HG02623 (cell line): ENCODE measurements at regions not wholly inside any gene's neighbourhood (a gene's known extent, or its start where the extent isn't known, plus 50 kb on each side); places are given as distances from the start of the nearest gene placed in this dataset.

ENCODE experiments used
- ATAC-seq: cut with Tn5 transposase; IDR thresholded peaks from one replicate; pipeline ENCODE4 v1.9.1; 2021; ENCODE audit warnings: moderate library complexity; ENCODE audit not compliant: unreplicated experiment

- ATAC-seq: no peak
Measured at GRCh38 chr15:70407955-70408354, 310.2 kb upstream of the TLE3 start.

GRCh38 chr15:70407336-70407670 lies 309.6 kb upstream of the TLE3 start:
- no peak for ATAC-seq

GRCh38 chr15:70406617-70407335 lies 309.1 kb upstream of the TLE3 start:
- no peak for ATAC-seq

GRCh38 chr15:70401709-70402108 lies 304.0 kb upstream of the TLE3 start:
- no peak for ATAC-seq

GRCh38 chr15:70400766-70401541 lies 303.2 kb upstream of the TLE3 start:
- no peak for ATAC-seq

- ATAC-seq: no peak
Measured at GRCh38 chr15:70399204-70399603, 301.5 kb upstream of the TLE3 start.

- no peak for ATAC-seq
Measured at GRCh38 chr15:70398694-70399093, 301.0 kb upstream of the TLE3 start.

GRCh38 chr15:70396807-70397206 lies 299.1 kb upstream of the TLE3 start:
- no peak for ATAC-seq

GRCh38 chr15:70395164-70395563 lies 297.4 kb upstream of the TLE3 start:
- no peak for ATAC-seq

- no peak for ATAC-seq
Measured at GRCh38 chr15:70390723-70391122, 293.0 kb upstream of the TLE3 start.

- no peak for ATAC-seq
Measured at GRCh38 chr15:70387993-70388392, 290.3 kb upstream of the TLE3 start.

- ATAC-seq: no peak
Measured at GRCh38 chr15:70387081-70387480, 289.4 kb upstream of the TLE3 start.

GRCh38 chr15:70385711-70386110 lies 288.0 kb upstream of the TLE3 start:
- ATAC-seq: no peak

GRCh38 chr15:70385052-70385451 lies 287.3 kb upstream of the TLE3 start:
- ATAC-seq: no peak

GRCh38 chr15:70383856-70384255 lies 286.1 kb upstream of the TLE3 start:
- ATAC-seq: no peak

- no peak for ATAC-seq
Measured at GRCh38 chr15:70382762-70383458, 285.2 kb upstream of the TLE3 start.

GRCh38 chr15:70382009-70382749 lies 284.5 kb upstream of the TLE3 start:
- no peak for ATAC-seq

- no peak for ATAC-seq
Measured at GRCh38 chr15:70379938-70380883, 282.5 kb upstream of the TLE3 start.

- ATAC-seq: no peak
Measured at GRCh38 chr15:70379134-70379533, 281.4 kb upstream of the TLE3 start.
